GM20000 (cell line): ENCODE measurements at regions not wholly inside any gene's neighbourhood (a gene's known extent, or its start where the extent isn't known, plus 50 kb on each side); places are given as distances from the start of the nearest gene placed in this dataset.

Source experiments
- DNase-seq: peaks from one replicate; pipeline ENCODE4 v3.0.0; 2012; ENCODE audit warnings: low spot score
- CTCF ChIP-seq: IDR thresholded peaks from 2 replicates; pipeline ENCODE4 v1.5.1; 2012; ENCODE audit warnings: mild to moderate bottlenecking, control low read depth; ENCODE audit errors: extremely low read depth, missing control alignments

- DNase-seq, result no peak
- no peak for TF ChIP-seq CTCF
Measured at GRCh38 chr3:184488577-184488976, 73.0 kb upstream of the EPHB3 start.

GRCh38 chr3:184489268-184489841 lies 72.2 kb upstream of the EPHB3 start:
- no peak for DNase-seq
- no peak for TF ChIP-seq CTCF

- no peak for DNase-seq
- TF ChIP-seq CTCF, result no peak
Measured at GRCh38 chr3:184491011-184491576, 70.5 kb upstream of the EPHB3 start.

GRCh38 chr3:184491867-184492615 lies 69.5 kb upstream of the EPHB3 start:
- DNase-seq, result no peak
- no peak for TF ChIP-seq CTCF

- no peak for DNase-seq
- TF ChIP-seq CTCF, result no peak
Measured at GRCh38 chr3:184496933-184497332, 64.7 kb upstream of the EPHB3 start.

- no peak for TF ChIP-seq CTCF
- DNase-seq, result no peak
Measured at GRCh38 chr3:184497804-184498203, 63.8 kb upstream of the EPHB3 start.

- DNase-seq, result no peak
- TF ChIP-seq CTCF, result no peak
Measured at GRCh38 chr3:184498986-184499606, 62.5 kb upstream of the EPHB3 start.
